ENCODE measurements at regions not wholly inside any gene's neighbourhood (a gene's known extent, or its start where the extent isn't known, plus 50 kb on each side); places are given as distances from the start of the nearest gene placed in this dataset.

DNA sequence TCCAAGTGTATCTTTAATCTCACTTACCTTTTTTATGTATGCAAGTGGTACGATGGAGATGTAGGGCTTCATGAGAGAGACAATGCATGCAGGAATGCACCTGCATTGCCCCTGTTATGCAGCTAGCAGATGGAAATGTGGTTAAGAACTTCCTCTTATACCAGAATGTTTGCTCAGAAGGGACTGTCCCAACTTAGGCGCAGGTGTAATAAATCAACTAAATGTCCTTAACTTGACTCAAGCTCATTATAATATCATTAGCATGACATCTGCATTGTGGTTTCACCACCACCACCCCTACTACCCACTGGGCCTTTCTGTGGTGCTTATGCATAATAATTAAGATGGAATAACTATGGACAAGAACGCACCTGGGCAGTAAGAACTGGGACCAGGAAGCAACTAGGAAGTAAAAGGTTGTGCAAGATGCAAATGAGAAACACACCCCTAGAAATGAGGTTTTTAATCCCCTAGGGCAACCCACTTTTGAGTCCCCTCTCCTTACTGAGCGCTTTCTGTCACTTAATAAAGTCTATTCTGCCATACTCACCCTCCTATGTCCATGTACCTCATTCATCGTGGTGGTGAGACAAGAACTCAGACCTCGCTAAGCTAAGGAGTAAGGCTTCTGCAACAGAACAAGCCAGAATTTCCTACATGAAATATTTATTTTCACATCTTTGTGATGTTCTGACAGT is 1103.3 kb upstream of the B3GALT2 start:
- DNase-seq, result no peak

DNA sequence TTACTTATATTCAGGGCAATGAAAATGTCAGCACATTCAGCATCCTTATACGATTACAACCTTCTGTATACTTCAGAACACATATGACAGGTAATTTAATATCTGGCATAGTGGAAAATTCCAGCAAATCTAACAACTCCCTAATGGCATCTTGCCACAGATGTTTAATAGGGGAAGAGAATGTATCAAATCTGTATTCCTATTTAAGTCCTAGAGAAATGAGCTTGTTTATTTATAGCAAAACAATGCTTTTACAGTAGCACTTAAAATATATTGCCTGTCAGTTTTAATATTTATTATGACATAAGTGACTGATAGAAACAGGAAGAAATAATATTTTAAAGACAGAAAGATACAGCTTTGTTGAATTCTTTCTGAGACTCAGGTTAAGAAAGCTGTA is 1101.8 kb upstream of the B3GALT2 start:
- DNase-seq, result no peak

DNA sequence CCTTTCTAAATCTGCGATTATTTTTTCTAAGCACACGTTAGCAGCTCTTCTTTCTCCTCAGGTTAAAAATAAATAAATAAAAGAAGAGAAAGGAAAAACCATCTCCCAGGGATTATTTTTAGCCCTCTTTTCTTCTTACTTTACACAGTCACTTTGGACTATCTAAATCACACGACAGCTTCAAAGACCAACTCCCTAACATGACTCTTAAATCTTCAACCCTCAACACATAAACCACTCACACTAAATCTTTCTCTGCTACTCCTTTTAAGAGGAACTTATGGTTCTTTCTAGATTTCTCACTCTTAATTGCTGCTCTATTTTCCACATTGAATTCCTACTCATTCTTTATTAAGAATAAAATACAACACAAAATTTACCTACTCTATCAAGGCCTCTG is 1095.0 kb upstream of the B3GALT2 start:
- no peak for DNase-seq

DNA sequence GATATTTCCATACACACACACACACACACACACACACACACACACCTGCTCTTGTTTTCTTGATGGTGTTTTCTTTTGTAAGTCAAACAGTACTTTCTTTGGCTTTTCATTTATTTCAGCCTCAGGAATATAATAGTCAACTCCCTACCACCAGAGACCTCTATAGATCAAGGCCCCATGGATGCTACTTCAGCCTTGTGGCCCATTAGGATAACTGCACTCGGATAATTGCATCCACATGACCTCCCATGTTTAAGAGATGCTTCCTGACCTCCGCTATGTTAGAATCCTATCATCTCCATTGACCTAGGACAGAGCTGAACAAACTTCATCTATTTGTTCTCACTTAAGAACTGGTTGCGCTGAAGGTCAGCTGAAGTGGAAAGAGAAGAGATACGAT is 1094.0 kb upstream of the B3GALT2 start:
- no peak for DNase-seq

DNA sequence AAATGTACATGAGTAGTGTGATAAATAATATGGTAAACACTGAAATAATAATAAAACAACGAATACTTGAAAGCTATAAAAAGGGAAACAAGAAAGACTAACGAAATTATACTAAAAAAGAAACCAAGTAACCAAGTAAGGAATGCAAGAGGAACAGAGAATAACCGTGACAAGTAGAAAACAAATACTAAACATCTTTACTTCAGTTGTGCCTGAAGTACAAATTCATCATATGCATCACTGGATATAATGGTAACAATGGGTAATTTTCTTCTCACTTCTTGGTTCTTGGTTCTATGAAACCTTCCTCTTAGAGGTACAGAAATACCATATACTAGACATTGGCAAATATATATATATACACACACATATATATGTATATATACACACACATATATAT is 1093.6 kb upstream of the B3GALT2 start:
- no peak for DNase-seq

DNA sequence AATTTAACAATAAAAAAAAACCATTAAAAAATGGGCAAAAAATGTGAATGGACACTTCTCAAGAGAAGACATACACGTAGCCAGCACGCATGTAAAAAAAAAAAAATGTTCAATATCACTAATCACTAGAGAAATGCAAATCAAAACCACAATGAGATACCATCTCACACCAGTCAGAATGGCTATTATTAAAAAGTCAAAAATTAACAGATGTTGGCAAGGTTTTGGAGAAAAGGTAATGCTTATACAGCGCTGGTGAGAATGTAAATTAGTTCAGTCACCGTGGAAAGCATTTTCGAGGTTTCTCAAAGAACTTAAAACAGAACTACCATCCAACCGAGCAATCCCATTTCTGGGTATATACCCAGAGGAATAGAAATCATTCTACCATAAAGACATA is 1091.5 kb upstream of the B3GALT2 start:
- no peak for DNase-seq

DNA sequence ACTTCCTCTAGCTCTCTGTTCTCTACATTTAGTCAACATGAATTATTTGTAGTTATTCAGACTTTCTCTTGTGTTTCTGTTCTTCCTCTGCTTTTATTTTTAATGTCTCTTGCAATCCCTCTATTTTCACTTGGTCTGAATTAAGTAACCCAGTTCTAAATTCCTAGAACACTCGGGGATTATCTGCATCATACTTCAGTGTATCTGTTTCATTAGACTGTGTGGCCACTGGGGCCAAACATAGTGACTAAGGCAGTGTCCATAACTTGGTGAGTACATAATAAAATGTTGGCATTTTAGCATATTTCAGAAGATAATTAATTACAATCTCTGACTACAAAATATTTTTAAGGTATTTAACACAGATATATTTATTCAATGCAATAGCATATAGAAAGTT is 1087.2 kb upstream of the B3GALT2 start:
- no peak for DNase-seq

DNA sequence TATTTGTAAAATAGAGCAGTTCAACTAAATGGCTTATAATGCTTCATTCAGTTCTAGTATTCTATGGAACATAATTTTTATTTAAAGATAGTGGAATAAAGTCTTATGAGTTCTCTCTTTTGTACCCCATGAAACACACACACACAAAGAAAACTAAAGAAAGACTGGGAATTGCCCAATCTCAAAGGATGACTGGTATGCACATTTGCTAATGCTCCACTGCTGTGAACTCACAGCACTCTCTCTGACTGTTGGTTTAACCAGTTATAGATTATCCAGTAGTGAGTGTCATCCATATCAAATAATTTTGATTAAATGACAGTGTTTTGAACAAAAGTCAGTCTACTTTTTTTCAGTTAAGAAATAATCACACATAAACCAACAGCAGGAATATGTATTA is 1082.4 kb upstream of the B3GALT2 start:
- no peak for DNase-seq

DNA sequence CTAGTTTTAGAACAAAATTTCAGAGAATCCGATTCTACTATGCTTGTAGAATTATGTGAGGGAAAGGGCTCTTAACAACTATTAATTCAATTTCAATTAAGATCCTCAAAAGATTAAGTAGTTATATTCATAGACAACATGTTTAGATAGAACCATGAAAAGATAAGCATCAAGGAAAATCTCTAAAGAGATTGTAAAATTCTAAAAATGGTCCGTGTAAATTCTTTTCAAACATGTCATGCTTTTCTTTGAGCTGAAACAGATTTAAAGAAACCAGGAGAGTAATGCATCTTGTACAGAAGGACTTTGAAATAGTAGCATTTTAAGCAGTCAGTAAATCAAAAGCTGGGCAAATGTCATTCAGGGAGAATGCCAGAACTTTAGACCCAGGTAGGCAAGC is 1080.6 kb upstream of the B3GALT2 start:
- DNase-seq, result no peak

DNA sequence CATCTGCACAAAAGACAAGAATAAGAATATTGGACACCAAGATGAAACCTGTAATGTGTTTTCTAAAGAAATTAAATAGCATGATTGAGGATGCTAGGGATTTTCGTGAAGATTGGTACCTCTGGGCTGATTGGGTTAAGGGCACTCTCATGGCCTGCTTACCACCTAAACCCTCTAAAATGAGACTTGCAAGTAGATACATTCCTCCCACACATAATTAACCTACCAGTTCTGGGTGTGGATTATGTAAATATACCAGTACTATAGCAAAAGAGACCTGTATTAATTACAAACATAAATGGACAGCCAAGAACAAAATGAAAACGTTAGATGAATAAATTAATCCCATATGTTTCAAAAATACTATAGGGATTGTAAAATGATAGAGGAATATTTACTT is 1069.6 kb upstream of the B3GALT2 start:
- DNase-seq, result no peak

DNA sequence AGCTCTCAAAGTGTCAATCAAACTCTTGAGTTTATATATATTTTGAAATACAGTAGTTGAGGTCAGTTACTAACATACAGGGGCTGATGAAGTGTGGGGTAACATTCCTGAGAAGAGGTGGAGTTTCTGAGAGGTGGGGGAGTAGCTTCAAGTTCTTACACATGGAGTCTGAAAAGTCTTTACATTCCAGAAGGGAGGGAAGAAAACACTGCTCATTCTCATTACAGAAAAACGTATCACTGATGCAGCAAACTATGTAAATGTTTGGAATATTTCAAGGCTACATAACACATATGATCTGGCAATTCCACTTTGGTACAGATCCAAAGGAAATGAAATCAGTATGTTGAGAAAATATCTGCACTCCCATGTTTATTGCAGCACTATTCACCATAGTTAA is 1065.8 kb upstream of the B3GALT2 start:
- DNase-seq, result no peak

DNA sequence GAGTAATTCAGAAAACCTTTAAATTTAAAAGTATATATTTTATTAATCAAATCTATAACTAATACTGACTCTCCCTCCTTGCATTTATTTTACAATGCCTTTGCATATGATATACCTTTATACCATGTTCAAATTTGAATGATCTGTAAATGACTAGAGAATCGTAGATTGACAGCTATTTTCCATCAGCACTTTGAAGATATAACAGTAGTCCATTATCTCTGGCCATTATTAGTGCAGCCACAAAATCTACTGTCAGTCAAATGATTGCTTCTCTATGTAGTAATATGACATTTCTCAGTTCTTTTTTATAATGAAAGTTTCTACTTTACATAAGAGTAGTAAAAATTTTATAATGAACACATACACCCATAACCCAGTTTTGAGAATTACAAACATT is 1054.8 kb upstream of the B3GALT2 start:
- DNase-seq, result no peak

DNA sequence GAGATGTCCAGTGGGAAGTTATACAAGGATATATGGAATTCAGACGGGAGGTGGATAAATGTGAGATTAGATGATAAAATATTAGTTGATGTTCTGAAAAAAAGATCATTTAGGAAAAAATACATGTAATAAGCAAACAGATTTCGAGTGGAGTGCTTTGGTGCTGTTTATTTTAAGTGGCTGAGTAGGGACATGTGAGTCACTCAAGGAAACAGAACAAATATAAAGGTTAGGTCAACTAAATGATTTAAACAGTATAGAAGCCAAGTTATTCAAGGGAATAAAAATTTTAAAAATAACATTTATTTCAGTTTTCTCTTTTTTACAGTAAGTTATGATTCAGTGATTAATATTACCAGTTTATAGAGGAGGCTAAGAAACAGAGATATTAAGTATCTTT is 1046.7 kb upstream of the B3GALT2 start:
- no peak for DNase-seq

DNA sequence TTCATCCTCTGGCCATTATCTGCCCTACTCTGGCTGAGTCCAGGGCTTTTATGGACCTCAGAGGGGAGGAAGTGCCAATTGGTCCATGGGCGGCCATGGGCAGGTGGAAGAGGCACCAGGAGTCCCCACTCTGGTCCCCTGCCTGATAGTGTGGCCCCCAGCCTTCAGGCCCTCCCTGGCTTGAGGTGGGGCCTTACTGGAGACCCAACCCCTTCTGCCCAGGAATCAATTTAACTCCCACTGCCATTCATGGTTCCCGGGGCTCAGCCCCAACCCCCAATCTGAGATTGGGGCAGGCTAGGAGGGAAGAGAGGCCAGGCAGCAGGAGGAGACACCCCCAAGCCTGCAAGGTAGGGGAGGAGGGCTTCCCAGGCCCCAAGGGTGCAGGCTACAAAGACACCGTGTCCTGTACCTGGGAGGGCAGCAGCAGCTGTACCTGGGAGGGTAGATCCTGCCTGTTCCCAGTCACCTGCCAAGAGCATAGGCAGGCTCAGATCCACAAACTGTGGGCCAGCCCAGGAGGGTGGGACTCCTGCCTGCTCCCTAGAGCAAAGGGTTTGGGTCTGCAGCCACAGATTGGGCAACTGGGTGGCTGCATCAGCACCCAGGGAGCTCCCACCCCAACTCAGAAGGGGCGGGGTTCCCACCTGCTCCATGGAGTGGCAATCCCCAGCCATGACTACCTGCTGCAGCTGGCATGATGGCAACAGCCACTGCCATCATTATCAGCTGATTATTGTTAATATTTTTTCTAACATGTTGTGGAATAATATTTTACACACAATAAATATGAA is 1044.1 kb upstream of the B3GALT2 start:
- no peak for DNase-seq

DNA sequence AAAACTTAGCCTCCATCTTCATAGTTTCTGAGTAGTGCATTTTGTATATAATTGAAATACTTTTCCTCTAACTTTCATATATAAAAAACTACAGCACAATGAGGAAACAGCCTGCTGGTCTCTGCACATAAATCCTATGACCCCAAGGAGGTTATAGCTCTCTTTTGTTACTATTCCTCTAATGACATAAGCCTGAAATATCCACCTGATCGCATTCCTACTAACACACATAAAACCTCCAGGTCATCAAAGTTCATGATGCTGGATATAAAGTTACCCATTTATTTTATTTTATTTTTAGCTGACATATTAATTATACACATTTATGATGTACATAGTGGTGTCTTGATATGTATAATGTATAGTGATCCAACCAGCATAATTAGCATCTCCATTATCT is 1042.0 kb upstream of the B3GALT2 start:
- DNase-seq, result no peak

DNA sequence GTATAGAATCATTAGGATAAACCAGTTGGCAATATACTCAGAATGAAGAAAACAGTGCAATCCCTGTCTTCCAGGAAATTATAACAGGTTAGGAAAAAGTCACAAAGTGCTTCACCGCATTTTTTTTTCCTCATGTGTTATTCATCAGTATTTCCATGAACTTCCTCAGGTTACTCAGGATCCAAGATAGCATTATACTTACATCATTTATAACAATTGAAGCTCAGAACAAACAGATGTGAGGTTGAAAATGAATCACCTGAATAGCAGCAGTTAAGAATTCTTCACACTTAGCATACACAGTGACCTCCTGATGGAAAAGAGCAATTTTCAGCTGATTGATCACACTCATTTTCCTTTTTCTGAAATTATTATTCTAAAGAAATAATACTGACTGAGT is 1040.7 kb upstream of the B3GALT2 start:
- no peak for DNase-seq

DNA sequence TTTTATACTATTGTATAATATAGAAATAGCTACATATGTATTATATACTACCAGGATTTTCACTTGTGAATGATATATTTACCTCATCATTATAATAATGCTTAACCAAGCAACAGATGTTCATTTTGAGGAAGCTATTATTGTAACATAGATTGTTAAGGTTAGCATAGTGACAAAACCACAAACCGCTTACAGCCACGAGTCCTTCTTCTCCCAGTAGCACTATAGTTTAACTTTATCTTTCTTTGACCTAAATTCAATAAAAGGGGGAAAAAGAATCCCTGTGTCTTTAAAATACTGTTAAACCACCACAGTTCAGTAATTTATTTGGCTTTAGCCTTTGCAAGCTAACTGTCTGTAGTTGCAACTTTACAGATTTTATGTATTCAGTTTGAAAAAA is 1039.4 kb upstream of the B3GALT2 start:
- no peak for DNase-seq

DNA sequence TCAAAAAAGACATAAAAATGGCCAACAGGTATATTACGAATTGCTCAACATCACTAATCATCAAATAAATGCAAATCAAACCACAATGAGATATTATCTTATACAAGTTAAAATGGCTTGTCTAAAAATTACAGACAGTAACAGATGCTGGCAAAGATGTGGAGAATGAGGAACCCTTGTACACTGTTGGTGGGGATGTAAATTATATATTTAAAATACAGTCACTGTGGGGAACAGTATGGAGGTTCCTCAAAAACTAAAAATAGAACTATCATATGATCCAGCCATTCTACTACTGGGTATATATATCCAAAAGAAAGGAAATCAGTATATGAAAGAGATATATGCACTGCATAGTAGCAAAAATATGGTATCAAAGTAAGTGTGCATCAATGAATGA is 1037.2 kb upstream of the B3GALT2 start:
- DNase-seq, result no peak

DNA sequence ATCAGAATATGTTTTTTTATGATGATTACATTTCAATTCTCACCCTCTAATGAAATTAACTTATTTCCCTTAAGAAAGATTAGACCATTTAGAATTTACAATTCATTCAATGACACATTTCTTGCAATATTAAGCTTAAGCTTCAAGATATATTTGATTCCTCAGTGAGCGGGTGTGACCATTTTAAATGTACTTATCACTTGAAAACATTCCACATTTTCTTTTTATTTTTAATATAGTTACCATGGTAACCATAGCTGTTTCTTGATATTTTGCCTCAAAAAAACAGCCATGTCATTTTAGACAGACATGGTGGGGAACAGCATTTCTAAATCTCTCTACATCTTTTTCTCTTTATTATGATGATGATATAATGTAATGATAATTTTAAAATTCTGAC is 1029.0 kb upstream of the B3GALT2 start:
- no peak for DNase-seq

DNA sequence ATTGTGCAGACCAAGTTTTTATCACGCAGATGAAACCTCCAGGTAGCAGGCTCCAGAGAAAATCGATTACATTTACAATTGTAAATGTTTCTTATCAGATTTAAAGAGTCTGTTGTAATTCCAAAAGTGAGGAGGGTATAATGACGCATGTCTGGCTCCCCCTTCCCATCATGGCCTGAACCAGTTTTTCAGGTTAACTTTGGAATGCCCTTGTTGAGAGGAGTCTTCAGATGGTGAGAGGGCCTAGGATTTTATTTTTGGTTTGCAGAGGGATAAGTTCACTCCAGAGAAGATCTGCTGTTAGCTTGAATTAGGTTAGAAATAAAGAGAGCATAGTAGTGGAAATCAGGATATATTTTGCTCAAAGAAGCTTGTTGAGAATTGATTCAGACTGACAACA is 1028.3 kb upstream of the B3GALT2 start:
- no peak for DNase-seq

DNA sequence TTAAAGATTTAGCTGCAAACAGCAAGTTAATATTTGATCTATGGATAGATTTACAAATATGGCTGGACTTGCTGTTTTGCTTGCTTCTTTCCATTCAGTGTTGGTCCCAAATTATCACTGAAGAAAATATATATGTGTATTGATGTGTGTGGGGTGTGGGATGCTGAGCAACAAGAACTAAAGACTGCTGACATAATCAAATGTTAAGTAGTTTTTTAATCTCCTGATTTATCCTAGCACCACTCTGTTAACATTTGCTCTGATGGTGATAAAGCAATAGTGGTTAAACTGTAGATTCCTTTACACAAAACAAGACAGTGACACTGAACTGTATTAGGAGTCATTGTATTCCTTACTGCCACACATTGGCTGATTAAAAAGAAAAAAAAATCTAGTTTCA is 1023.5 kb upstream of the B3GALT2 start:
- DNase-seq, result no peak

DNA sequence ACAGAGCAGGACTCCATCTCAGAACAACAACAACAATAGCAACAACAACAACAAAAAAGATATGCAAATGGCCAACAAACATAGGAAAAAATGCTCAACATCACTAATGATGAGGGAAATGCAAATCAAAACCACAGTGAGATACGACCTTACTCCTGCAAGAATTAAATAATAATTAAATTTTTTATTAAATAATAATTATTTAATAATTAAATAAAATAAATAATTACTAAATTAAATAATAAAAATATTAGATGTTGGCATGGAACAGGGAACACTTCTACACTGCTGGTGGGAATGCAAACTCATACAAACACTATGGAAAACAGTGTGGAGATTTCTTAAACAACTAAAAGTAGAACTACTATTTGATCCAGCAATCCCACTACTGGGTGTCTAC is 1022.3 kb upstream of the B3GALT2 start:
- no peak for DNase-seq

DNA sequence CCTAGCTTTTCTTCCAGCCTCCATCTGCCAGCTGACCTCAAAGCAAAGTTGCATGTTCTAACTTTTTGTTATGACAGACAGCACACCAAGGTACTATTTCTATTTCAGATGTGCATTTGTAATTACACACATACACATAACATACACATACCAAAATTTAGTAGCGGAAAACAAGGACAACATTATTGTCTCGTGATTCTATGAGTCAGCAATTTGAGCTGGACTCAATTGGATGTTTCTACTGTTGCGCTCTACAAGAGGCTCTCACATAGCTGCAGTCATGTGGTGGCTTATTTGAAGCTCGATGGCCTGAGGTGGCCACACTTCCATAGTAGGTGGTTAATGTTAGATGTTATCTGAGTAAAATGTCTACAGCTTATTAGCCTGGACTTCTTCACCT is 1010.1 kb upstream of the B3GALT2 start:
- no peak for DNase-seq

DNA sequence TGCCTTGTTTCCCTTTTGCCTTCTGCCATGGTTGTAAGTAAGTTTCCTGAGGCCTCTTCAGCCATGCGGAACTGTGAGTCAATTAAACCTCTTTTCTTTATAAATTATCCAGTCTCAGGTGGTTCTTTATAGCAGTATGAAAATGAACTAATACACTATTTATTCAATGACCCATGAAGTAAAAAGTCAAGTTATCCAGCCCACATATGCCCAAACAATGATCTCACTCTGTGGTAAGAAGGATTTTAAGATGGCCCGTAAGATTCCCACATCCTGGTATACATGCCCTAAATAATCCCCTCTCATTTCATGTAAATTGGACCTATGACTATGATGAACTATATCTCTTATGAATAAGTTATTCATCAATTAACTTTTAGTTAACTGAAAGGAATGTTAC is 1008.3 kb upstream of the B3GALT2 start:
- no peak for DNase-seq

DNA sequence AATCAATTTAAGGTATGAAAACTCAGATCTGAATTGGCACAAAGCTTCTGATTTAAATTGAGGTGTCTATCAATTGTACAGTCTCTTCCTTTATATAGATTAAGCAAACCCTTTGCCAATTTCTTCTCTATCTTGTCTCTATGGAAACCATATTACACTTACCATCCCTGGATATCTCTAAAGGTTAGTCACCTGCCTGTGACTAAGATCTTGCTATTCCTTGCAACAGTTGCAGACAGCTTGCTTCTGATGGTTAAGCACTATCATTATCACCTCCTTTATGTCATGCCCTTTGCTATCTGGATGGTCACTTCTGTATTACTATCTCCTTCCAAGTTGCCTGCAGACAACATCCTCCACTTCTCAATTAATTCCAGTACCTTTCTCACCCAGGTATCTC is 998.6 kb upstream of the B3GALT2 start:
- DNase-seq, result no peak
